ENCODE measurements at regions not wholly inside any gene's neighbourhood (a gene's known extent, or its start where the extent isn't known, plus 50 kb on each side); places are given as distances from the start of the nearest gene placed in this dataset.

DNA sequence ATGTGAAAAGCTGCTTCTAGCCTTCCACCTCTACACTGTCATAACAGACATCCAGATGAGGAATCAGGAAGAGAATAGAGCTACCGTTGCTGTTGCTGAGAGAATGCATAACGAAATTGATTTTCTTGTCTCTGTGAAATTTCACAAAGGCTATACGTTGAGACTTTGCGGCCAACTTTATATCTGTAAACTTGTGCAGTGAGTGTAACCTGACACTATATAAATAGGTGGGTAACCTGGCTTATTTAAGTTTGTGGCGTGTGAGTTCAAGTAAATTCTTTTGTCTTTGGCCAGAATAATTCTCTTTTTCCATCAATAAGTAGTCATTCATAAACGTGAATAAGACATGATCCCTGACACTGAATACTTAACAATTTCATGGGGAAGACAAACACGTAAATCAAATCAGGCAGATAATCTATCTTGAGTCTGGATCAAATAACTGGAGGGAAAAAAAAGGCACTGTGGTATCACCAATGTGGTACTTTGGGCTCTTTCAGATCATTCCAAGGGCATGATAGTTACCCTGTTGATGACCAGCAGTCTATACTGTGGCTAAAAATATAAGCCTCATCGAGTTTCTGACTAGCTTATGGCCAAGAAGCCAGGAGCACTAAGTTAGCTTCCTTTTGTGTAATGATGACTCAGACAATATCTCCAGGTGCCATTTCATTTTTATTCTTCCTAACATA is 98.2 kb upstream of the RASA1 start:
- CTCF ChIA-PET: interaction anchor here in 1 of 2 donors (1.0 kb wide), 1 partner anchor 13 kb away, joined by 4 read pairs; no protein-coding TSS in a partner anchor
- H3K9me3 Mint-ChIP-seq: no peaks in the 10 kb centered on the region

DNA sequence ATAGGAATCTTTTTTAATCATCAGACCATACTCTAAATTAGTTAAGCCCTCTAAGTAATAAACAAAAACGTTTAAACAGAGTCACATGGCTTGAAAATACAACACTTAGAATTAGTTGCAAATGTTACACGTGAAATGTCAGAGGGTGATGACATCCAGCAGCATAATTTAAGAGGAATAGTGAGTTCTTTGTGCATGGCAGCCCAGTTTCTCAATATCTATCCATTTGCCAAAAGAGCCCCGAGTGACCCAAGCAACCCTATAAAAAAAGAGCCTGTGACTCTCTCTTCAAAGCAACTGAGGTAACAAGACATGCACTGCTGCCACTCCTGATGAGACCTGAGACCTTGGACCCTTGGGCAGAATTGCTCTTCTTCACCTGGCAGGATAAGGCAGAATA is 96.9 kb upstream of the RASA1 start:
- ATAC-seq (replicated peaks in 1 of 4) (no peak), DNase-seq (no peak)
- Histone ChIP-seq H3K27ac (ENCODE audit: low read length) (no peak overlapping the region), H3K36me3 (ENCODE audit: control insufficient read depth in 2 of 2, extremely low read depth in 1 of 2, insufficient read depth in 1 of 2, low read length in 1 of 2) (no peaks in the 10 kb centered on the region), H3K9me3 (no peaks in the 10 kb centered on the region), H3K4me1 (ENCODE audit: control insufficient read depth in 1 of 2, extremely low read depth in 1 of 2, insufficient read depth in 2 of 2, low read length in 2 of 2) (peaks cover 0 to 2% of the 10 kb centered on the region in 2 experiments), H3K27me3 (replicated peaks in 1 of 2; ENCODE audit: control insufficient read depth in 2 of 2, extremely low read depth in 1 of 2, insufficient read depth in 2 of 2, low read length in 1 of 2) (no peaks in the 10 kb centered on the region), H3K4me3 (ENCODE audit: control insufficient read depth in 1 of 2, extremely low read depth in 1 of 2, low read length in 1 of 2) (no peak overlapping the region)
- WGBS (ENCODE audit: insufficient coverage): 83% methylated on average over 1 of the region's 3 CpGs
- H3K27ac Mint-ChIP-seq: no peak overlapping the region
- H3K4me1 Mint-ChIP-seq: peaks cover 0 to 3% (median 3%) of the 10 kb centered on the region in 3 donors
- H3K9me3 Mint-ChIP-seq: no peaks in the 10 kb centered on the region
- no peaks in the 10 kb centered on the region for H3K27me3 Mint-ChIP-seq
- ChIA-PET CTCF (no interaction called here), POLR2A (no interaction called here)
- no peak overlapping the region for H3K4me3 Mint-ChIP-seq
- no peaks in the 10 kb centered on the region for H3K36me3 Mint-ChIP-seq

More for the DNA sequence above, 98.2 kb upstream of the RASA1 start:
- Histone ChIP-seq H3K27me3 (replicated peaks in 1 of 2; ENCODE audit: control insufficient read depth in 2 of 2, extremely low read depth in 1 of 2, insufficient read depth in 2 of 2, low read length in 1 of 2) (no peaks in the 10 kb centered on the region), H3K36me3 (ENCODE audit: control insufficient read depth in 2 of 2, extremely low read depth in 1 of 2, insufficient read depth in 1 of 2, low read length in 1 of 2) (no peaks in the 10 kb centered on the region), H3K9me3 (no peaks in the 10 kb centered on the region), H3K4me3 (ENCODE audit: control insufficient read depth in 1 of 2, extremely low read depth in 1 of 2, low read length in 1 of 2) (no peak overlapping the region), H3K27ac (ENCODE audit: low read length) (no peak overlapping the region), H3K4me1 (ENCODE audit: control insufficient read depth in 1 of 2, extremely low read depth in 1 of 2, insufficient read depth in 2 of 2, low read length in 2 of 2) (peaks cover 0 to 2% of the 10 kb centered on the region in 2 experiments)
- Mint-ChIP-seq H3K27me3 (no peaks in the 10 kb centered on the region), H3K4me1 (peaks cover 0 to 3% (median 3%) of the 10 kb centered on the region in 3 donors), H3K4me3 (no peak overlapping the region), H3K36me3 (no peaks in the 10 kb centered on the region), H3K27ac (no peak overlapping the region)
- 84% methylated on average over 5 of the region's 8 CpGs for WGBS (ENCODE audit: insufficient coverage)
- POLR2A ChIA-PET: interaction anchor here in 1 of 2 donors (0.6 kb wide), 1 partner anchor 67 kb away, joined by 3 read pairs; no protein-coding TSS in a partner anchor
- DNase-seq (no peak), ATAC-seq (replicated peaks in 1 of 4) (no peak)

DNA sequence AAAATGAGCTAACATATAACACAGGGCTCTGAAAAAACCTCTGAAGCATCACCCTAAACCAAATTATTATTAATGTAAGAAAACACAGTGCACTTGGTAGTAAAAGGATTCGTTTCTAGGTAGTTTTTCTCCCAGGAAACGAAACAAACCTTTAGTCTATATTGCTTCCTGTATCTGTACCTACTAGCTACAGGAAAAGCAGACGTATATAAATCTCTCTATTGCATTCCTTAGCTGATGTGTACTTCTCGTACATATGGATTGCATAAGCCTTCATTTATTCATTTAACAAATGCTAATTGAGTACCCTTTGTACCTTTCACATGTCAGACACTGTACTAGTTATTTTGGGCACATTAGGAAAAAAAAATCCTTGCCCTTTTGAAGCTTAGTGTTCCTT is 85.0 kb upstream of the RASA1 start:
- Histone ChIP-seq H3K4me3 (ENCODE audit: control insufficient read depth in 1 of 2, extremely low read depth in 1 of 2, low read length in 1 of 2) (no peak overlapping the region), H3K4me1 (ENCODE audit: control insufficient read depth in 1 of 2, extremely low read depth in 1 of 2, insufficient read depth in 2 of 2, low read length in 2 of 2) (peaks cover 2 to 18% of the 10 kb centered on the region in 2 experiments), H3K9me3 (no peaks in the 10 kb centered on the region), H3K27ac (ENCODE audit: low read length) (no peak overlapping the region), H3K36me3 (ENCODE audit: control insufficient read depth in 2 of 2, extremely low read depth in 1 of 2, insufficient read depth in 1 of 2, low read length in 1 of 2) (no peaks in the 10 kb centered on the region), H3K27me3 (replicated peaks in 1 of 2; ENCODE audit: control insufficient read depth in 2 of 2, extremely low read depth in 1 of 2, insufficient read depth in 2 of 2, low read length in 1 of 2) (no peaks in the 10 kb centered on the region)
- H3K27ac Mint-ChIP-seq: peak overlapping the region; percentile 68 to 93
- no peaks in the 10 kb centered on the region for H3K36me3 Mint-ChIP-seq
- peak overlapping the region; percentile 59 to 67 (median 63) for H3K4me3 Mint-ChIP-seq
- ATAC-seq (replicated peaks in 1 of 4): peak; percentile 61 to 85 (median 76)
- ChIA-PET POLR2A (no interaction called here), CTCF (interaction anchor here (0.7 to 1.0 kb wide), 4 partner anchors 10 to 19 kb away, joined by 3 to 4 read pairs (median 3); no protein-coding TSS in a partner anchor)
- H3K4me1 Mint-ChIP-seq: peaks cover 21 to 28% (median 23%) of the 10 kb centered on the region in 3 donors
- no peaks in the 10 kb centered on the region for H3K9me3 Mint-ChIP-seq
- H3K27me3 Mint-ChIP-seq: no peaks in the 10 kb centered on the region
- DNase-seq: peak in 1 of 35 experiments; percentile 25
- WGBS (ENCODE audit: insufficient coverage): no CpG with 5 or more reads among the region's 4 CpGs

DNA sequence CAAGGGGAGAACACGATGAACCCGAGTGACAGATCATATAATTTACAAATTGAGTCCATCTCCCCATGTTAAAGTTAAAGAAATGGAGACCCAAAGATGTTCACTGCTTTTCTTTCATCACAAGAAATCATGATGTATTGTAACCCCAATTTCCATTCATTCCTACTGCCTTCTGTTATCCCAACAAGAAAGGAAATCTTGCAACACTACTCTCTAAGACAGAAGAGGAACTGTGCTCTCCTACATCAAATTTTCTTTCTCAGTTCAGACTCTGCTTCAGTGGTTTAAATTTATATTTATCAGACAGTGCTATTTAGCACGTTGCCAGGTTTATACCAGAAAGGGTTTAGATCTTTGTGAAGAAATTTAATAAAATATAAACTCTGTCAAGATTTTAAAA is 83.8 kb upstream of the RASA1 start:
- Mint-ChIP-seq H3K4me1 (peaks cover 21 to 28% (median 23%) of the 10 kb centered on the region in 3 donors), H3K9me3 (no peaks in the 10 kb centered on the region), H3K36me3 (no peaks in the 10 kb centered on the region), H3K27ac (peak overlapping the region in 1 of 2 donors; percentile 8), H3K4me3 (no peak overlapping the region), H3K27me3 (no peaks in the 10 kb centered on the region)
- no CpG with 5 or more reads among the region's 3 CpGs for WGBS (ENCODE audit: insufficient coverage)
- Histone ChIP-seq H3K9me3 (no peaks in the 10 kb centered on the region), H3K4me3 (ENCODE audit: control insufficient read depth in 1 of 2, extremely low read depth in 1 of 2, low read length in 1 of 2) (no peak overlapping the region), H3K36me3 (ENCODE audit: control insufficient read depth in 2 of 2, extremely low read depth in 1 of 2, insufficient read depth in 1 of 2, low read length in 1 of 2) (no peaks in the 10 kb centered on the region), H3K27ac (ENCODE audit: low read length) (no peak overlapping the region), H3K27me3 (replicated peaks in 1 of 2; ENCODE audit: control insufficient read depth in 2 of 2, extremely low read depth in 1 of 2, insufficient read depth in 2 of 2, low read length in 1 of 2) (no peaks in the 10 kb centered on the region), H3K4me1 (ENCODE audit: control insufficient read depth in 1 of 2, extremely low read depth in 1 of 2, insufficient read depth in 2 of 2, low read length in 2 of 2) (peaks cover 2 to 18% of the 10 kb centered on the region in 2 experiments)
- ATAC-seq (replicated peaks in 1 of 4) (no peak), DNase-seq (no peak)
- ChIA-PET POLR2A (no interaction called here), CTCF (no interaction called here)

DNA sequence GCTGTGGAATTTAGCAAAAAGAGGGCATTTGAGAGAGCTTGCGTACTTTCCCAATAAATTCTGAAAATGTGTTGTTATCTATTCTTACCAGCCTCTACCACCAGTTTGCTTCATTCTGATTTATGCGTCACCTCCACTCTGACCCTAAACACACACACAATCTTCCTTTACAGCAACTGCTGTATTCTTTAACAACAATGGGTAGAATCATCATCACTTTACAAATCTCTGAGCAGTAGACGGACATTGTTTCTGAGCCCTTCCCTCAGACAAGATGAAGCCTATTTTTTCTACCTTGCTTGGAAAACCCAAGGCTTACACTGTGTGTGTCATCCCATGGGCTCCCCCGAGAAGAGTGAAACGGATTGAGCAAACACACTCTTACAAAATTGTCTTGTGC is 83.1 kb upstream of the RASA1 start:
- Mint-ChIP-seq H3K36me3 (no peaks in the 10 kb centered on the region), H3K27me3 (no peaks in the 10 kb centered on the region), H3K9me3 (no peaks in the 10 kb centered on the region), H3K4me3 (no peak overlapping the region), H3K4me1 (peaks cover 21 to 28% (median 23%) of the 10 kb centered on the region in 3 donors), H3K27ac (no peak overlapping the region)
- Histone ChIP-seq H3K9me3 (no peaks in the 10 kb centered on the region), H3K27ac (ENCODE audit: low read length) (no peak overlapping the region), H3K27me3 (replicated peaks in 1 of 2; ENCODE audit: control insufficient read depth in 2 of 2, extremely low read depth in 1 of 2, insufficient read depth in 2 of 2, low read length in 1 of 2) (no peaks in the 10 kb centered on the region), H3K36me3 (ENCODE audit: control insufficient read depth in 2 of 2, extremely low read depth in 1 of 2, insufficient read depth in 1 of 2, low read length in 1 of 2) (no peaks in the 10 kb centered on the region), H3K4me1 (ENCODE audit: control insufficient read depth in 1 of 2, extremely low read depth in 1 of 2, insufficient read depth in 2 of 2, low read length in 2 of 2) (peaks cover 2 to 18% of the 10 kb centered on the region in 2 experiments), H3K4me3 (ENCODE audit: control insufficient read depth in 1 of 2, extremely low read depth in 1 of 2, low read length in 1 of 2) (no peak overlapping the region)
- no peak for DNase-seq
- ChIA-PET CTCF (no interaction called here), POLR2A (no interaction called here)
- 93% methylated on average over 3 of the region's 5 CpGs for WGBS (ENCODE audit: insufficient coverage)
- no peak for ATAC-seq (replicated peaks in 1 of 4)

DNA sequence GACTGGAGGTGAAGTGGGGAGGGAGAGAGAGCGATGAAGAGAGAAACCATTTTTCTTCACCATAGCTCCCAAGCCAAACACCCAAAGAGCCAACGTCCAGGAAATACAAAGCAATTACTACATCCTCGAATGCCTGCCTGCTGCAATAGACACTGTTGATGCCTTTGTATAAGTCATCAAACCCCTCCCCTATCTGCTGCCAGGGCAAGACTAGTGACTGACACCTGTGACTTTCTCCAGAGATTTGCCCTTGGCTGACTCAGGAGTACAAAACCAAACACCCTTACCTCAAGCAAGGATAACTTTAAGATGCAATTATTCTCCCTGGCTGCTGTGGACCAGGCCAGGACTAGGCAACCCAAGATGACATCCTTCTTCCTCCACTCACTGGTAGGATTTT is 81.8 kb upstream of the RASA1 start:
- no peak for ATAC-seq (replicated peaks in 1 of 4)
- peaks cover 23 to 24% (median 23%) of the 10 kb centered on the region in 3 donors for H3K4me1 Mint-ChIP-seq
- no peaks in the 10 kb centered on the region for H3K9me3 Mint-ChIP-seq
- H3K27me3 ChIP-seq (replicated peaks in 1 of 2; ENCODE audit: control insufficient read depth in 2 of 2, extremely low read depth in 1 of 2, insufficient read depth in 2 of 2, low read length in 1 of 2): no peaks in the 10 kb centered on the region
- peaks cover 2 to 18% of the 10 kb centered on the region in 2 experiments for H3K4me1 ChIP-seq (ENCODE audit: control insufficient read depth in 1 of 2, extremely low read depth in 1 of 2, insufficient read depth in 2 of 2, low read length in 2 of 2)
- 92% methylated on average over 2 of the region's 3 CpGs for WGBS (ENCODE audit: insufficient coverage)
- H3K27ac Mint-ChIP-seq: no peak overlapping the region
- ChIA-PET CTCF (no interaction called here), POLR2A (no interaction called here)
- no peaks in the 10 kb centered on the region for H3K27me3 Mint-ChIP-seq
- H3K9me3 ChIP-seq: no peaks in the 10 kb centered on the region
- DNase-seq: no peak
- H3K36me3 ChIP-seq (ENCODE audit: control insufficient read depth in 2 of 2, extremely low read depth in 1 of 2, insufficient read depth in 1 of 2, low read length in 1 of 2): no peaks in the 10 kb centered on the region
- no peak overlapping the region for H3K27ac ChIP-seq (ENCODE audit: low read length)
- H3K36me3 Mint-ChIP-seq: no peaks in the 10 kb centered on the region
- H3K4me3 ChIP-seq (ENCODE audit: control insufficient read depth in 1 of 2, extremely low read depth in 1 of 2, low read length in 1 of 2): no peak overlapping the region
- no peak overlapping the region for H3K4me3 Mint-ChIP-seq
